H9 (cell line): ENCODE measurements at regions not wholly inside any gene's neighbourhood (a gene's known extent, or its start where the extent isn't known, plus 50 kb on each side); places are given as distances from the start of the nearest gene placed in this dataset.

ENCODE experiments used
- DNase-seq: peaks from one replicate; pipeline ENCODE4 v3.0.0-alpha.2; 2017
- H2AFZ ChIP-seq: one replicate; pipeline ENCODE4 v1.6.1; 2013; ENCODE audit warnings: mild to moderate bottlenecking, low read length, control low read depth, moderate library complexity
- H2AK5ac ChIP-seq: 2 replicates; pipeline ENCODE4 v1.6.1; 2013; ENCODE audit warnings: low read length, control low read depth, mixed read lengths; ENCODE audit not compliant: insufficient read length
- H2BK120ac ChIP-seq: one replicate; pipeline ENCODE4 v1.6.1; 2013; ENCODE audit warnings: low read depth, mild to moderate bottlenecking, low read length, control low read depth, inconsistent platforms; ENCODE audit not compliant: poor library complexity, severe bottlenecking
- H2BK12ac ChIP-seq: 2 replicates; pipeline ENCODE4 v1.6.1; 2013; ENCODE audit warnings: low read length, control low read depth, mixed read lengths, low read depth; ENCODE audit not compliant: insufficient read length
- H2BK15ac ChIP-seq: 2 replicates; pipeline ENCODE4 v1.6.1; 2013; ENCODE audit warnings: low read depth, low read length, control low read depth
- H2BK20ac ChIP-seq: one replicate; pipeline ENCODE4 v1.6.1; 2013; ENCODE audit warnings: low read depth, mild to moderate bottlenecking, low read length, control low read depth, inconsistent platforms; ENCODE audit not compliant: poor library complexity, severe bottlenecking
- H2BK5ac ChIP-seq: 2 replicates; pipeline ENCODE4 v1.6.1; 2013; ENCODE audit warnings: low read length, control low read depth, mixed read lengths; ENCODE audit not compliant: insufficient read length
- H3K14ac ChIP-seq: 2 replicates; pipeline ENCODE4 v1.6.1; 2013; ENCODE audit warnings: low read length, control low read depth; ENCODE audit not compliant: insufficient read depth
- H3K18ac ChIP-seq: 2 replicates; pipeline ENCODE4 v1.6.1; 2013; ENCODE audit warnings: low read depth, mild to moderate bottlenecking, mixed read lengths, low read length, control low read depth; ENCODE audit not compliant: insufficient read length
- H3K23ac ChIP-seq: 2 replicates; pipeline ENCODE4 v1.6.1; 2013; ENCODE audit warnings: low read length, control low read depth, mixed read lengths, low read depth; ENCODE audit not compliant: insufficient read length
- H3K23me2 ChIP-seq: 2 replicates; pipeline ENCODE4 v1.6.1; 2013; ENCODE audit warnings: low read depth, mild to moderate bottlenecking, mixed read lengths, low read length, control low read depth; ENCODE audit not compliant: insufficient read length, poor library complexity, severe bottlenecking
- H3K27ac ChIP-seq: 2 replicates; pipeline ENCODE4 v1.5.1; 2013; ENCODE audit warnings: low read length, control low read depth, mixed read lengths, low read depth; ENCODE audit not compliant: insufficient read length
- H3K27me3 ChIP-seq: 2 replicates; pipeline ENCODE4 v1.6.1; 2013; ENCODE audit warnings: low read length, control low read depth, inconsistent platforms; ENCODE audit not compliant: insufficient read depth
- H3K4ac ChIP-seq: 2 replicates; pipeline ENCODE4 v1.6.1; 2013; ENCODE audit warnings: low read depth, mild to moderate bottlenecking, control low read depth, inconsistent platforms, low read length, moderate library complexity
- H3K4me1 ChIP-seq: 2 replicates; pipeline ENCODE4 v1.6.1; 2013; ENCODE audit warnings: low read length, control low read depth, inconsistent platforms; ENCODE audit not compliant: insufficient read depth
- H3K4me2 ChIP-seq: 2 replicates; pipeline ENCODE4 v1.6.1; 2013; ENCODE audit warnings: low read length, control low read depth, mixed read lengths; ENCODE audit not compliant: insufficient read length, insufficient read depth
- H3K56ac ChIP-seq: 2 replicates; pipeline ENCODE4 v1.6.1; 2013; ENCODE audit warnings: low read depth, mild to moderate bottlenecking, mixed read lengths, low read length, control low read depth; ENCODE audit not compliant: insufficient read length
- H3K79me1 ChIP-seq: 2 replicates; pipeline ENCODE4 v1.6.1; 2013; ENCODE audit warnings: low read depth, mild to moderate bottlenecking, moderate library complexity, low read length, control low read depth, inconsistent platforms; ENCODE audit not compliant: insufficient read depth, poor library complexity, severe bottlenecking
- H3K79me2 ChIP-seq: 2 replicates; pipeline ENCODE4 v1.6.1; 2013; ENCODE audit warnings: low read length, control low read depth, inconsistent platforms; ENCODE audit not compliant: insufficient read depth
- H3K9ac ChIP-seq: 2 replicates; pipeline ENCODE4 v1.6.1; 2013; ENCODE audit warnings: low read length, control low read depth, mixed read lengths; ENCODE audit not compliant: insufficient read length; ENCODE audit errors: extremely low read depth
- H3K9me3 ChIP-seq: one replicate; pipeline ENCODE4 v1.6.1; 2013; ENCODE audit warnings: low read depth, low read length, inconsistent platforms; ENCODE audit not compliant: control insufficient read depth
- H3T11ph ChIP-seq: one replicate; pipeline ENCODE4 v1.6.1; 2013; ENCODE audit warnings: mild to moderate bottlenecking, low read length, control low read depth, inconsistent platforms
- H4K20me1 ChIP-seq: one replicate; pipeline ENCODE4 v1.6.1; 2013; ENCODE audit not compliant: control insufficient read depth, insufficient read length, insufficient read depth
- H4K5ac ChIP-seq: 2 replicates; pipeline ENCODE4 v1.6.1; 2013; ENCODE audit warnings: low read depth, mild to moderate bottlenecking, mixed read lengths, low read length, control low read depth; ENCODE audit not compliant: insufficient read length
- H4K8ac ChIP-seq: replicated peaks from 2 replicates; pipeline ENCODE4 v1.6.1; 2013; ENCODE audit warnings: low read length, control low read depth, mixed read lengths, low read depth; ENCODE audit not compliant: insufficient read length
- H4K91ac ChIP-seq: 2 replicates; pipeline ENCODE4 v1.6.1; 2013; ENCODE audit warnings: low read depth, mild to moderate bottlenecking, moderate library complexity, mixed read lengths, low read length, control low read depth; ENCODE audit not compliant: insufficient read length
- H3K27ac Mint-ChIP-seq, 3 experiments: 2 replicates in 2 of 3; 3 replicates in 1 of 3; pipeline ENCODE4 v1.8.0; 2020 to 2021; ENCODE audit warnings: mixed read lengths in 3 of 3, mild to moderate bottlenecking in 1 of 3, moderate library complexity in 1 of 3
- H3K27me3 Mint-ChIP-seq: 2 replicates; pipeline ENCODE4 v1.8.0; 2021; ENCODE audit warnings: low read depth, mild to moderate bottlenecking, moderate library complexity, mixed read lengths
- H3K36me3 Mint-ChIP-seq, 3 experiments: 2 replicates in 2 of 3; 3 replicates in 1 of 3; pipeline ENCODE4 v1.8.0; 2020 to 2021; ENCODE audit warnings: low read depth in 3 of 3, mixed read lengths in 3 of 3; ENCODE audit not compliant: insufficient read depth in 1 of 3
- H3K4me1 Mint-ChIP-seq, 2 experiments: 2 replicates each; pipeline ENCODE4 v1.8.0; 2020; ENCODE audit warnings: mixed read lengths in 2 of 2
- H3K4me3 Mint-ChIP-seq, 2 experiments: 2 replicates in 1 of 2; 3 replicates in 1 of 2; pipeline ENCODE4 v1.8.0; 2020 to 2021; ENCODE audit warnings: mild to moderate bottlenecking in 2 of 2, mixed read lengths in 2 of 2, moderate library complexity in 1 of 2
- H3K9me3 Mint-ChIP-seq, 2 experiments: 2 replicates in 1 of 2; 3 replicates in 1 of 2; pipeline ENCODE4 v1.8.0; 2020; ENCODE audit warnings: mild to moderate bottlenecking in 2 of 2, mixed read lengths in 2 of 2, moderate library complexity in 1 of 2
- WGBS: extraction: QIAGEN DNeasy Blood & Tissue Kit; methylation state at CpG from one replicate; pipeline ENCODE4 v1.1.7; 2013; ENCODE audit warnings: missing lambda C conversion rate, low lambda C conversion rate, mixed read lengths; ENCODE audit not compliant: insufficient read length; ENCODE audit errors: extremely low coverage; 5-methylcytosine and 5-hydroxymethylcytosine counted together
- TF ChIP-seq, protein P1 (sequence below): fragments of 200-600 bp; sonication (generic); conservative IDR thresholded peaks from 3 replicates; pipeline ENCODE4 v1.8.0; 2021; ENCODE audit warnings: antibody characterized with exemption, mild to moderate bottlenecking

DNA sequence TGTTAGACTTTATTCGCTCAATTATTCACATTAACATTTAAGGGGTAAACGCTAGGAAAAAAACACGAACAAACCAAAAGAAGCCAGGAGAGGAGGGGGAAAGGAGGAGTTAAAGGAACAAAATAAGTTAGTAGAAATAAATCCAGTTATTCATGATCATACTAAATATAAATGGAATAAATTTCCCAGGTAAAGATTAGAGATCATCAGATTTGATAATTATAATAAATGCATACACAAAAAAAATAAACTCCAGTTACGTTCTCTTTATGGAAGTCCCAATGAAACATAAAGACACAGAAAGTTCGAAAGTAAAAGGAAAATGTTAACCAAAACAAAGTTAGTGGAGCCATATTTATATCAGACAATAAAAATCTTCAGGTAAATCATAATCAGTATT is 568.7 kb upstream of the NOX3 start:
- H2BK5ac ChIP-seq: no peak overlapping the region
- H2BK20ac ChIP-seq: no peak overlapping the region
- TF ChIP-seq, protein P1, sequence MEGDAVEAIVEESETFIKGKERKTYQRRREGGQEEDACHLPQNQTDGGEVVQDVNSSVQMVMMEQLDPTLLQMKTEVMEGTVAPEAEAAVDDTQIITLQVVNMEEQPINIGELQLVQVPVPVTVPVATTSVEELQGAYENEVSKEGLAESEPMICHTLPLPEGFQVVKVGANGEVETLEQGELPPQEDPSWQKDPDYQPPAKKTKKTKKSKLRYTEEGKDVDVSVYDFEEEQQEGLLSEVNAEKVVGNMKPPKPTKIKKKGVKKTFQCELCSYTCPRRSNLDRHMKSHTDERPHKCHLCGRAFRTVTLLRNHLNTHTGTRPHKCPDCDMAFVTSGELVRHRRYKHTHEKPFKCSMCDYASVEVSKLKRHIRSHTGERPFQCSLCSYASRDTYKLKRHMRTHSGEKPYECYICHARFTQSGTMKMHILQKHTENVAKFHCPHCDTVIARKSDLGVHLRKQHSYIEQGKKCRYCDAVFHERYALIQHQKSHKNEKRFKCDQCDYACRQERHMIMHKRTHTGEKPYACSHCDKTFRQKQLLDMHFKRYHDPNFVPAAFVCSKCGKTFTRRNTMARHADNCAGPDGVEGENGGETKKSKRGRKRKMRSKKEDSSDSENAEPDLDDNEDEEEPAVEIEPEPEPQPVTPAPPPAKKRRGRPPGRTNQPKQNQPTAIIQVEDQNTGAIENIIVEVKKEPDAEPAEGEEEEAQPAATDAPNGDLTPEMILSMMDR: no peak
- H4K91ac ChIP-seq: no peak overlapping the region
- Mint-ChIP-seq H3K36me3 (peaks cover 3 to 21% (median 12%) of the 10 kb centered on the region in 3 experiments; a peak in 6 of 7 replicates), H3K9me3 (peaks cover 16 to 25% of the 10 kb centered on the region in 2 experiments), H3K4me1 (no peaks in the 10 kb centered on the region), H3K27ac (no peak overlapping the region), H3K27me3 (no peaks in the 10 kb centered on the region), H3K4me3 (no peak overlapping the region)
- H2BK12ac ChIP-seq: no peak overlapping the region
- H3K56ac ChIP-seq: no peak overlapping the region
- H3K79me1 ChIP-seq: no peaks in the 10 kb centered on the region
- H3K23ac ChIP-seq: no peak overlapping the region
- no peak overlapping the region for H4K5ac ChIP-seq
- no peak overlapping the region for H3K9ac ChIP-seq
- no peaks in the 10 kb centered on the region for H3K9me3 ChIP-seq
- H3K27ac ChIP-seq: no peak overlapping the region
- no peak overlapping the region for H2BK15ac ChIP-seq
- no peak overlapping the region for H3T11ph ChIP-seq
- H3K23me2 ChIP-seq: no peaks in the 10 kb centered on the region
- no peak overlapping the region for H4K8ac ChIP-seq
- H3K4me1 ChIP-seq: no peaks in the 10 kb centered on the region
- no peak overlapping the region for H2AFZ ChIP-seq
- H3K4me2 ChIP-seq: no peak overlapping the region
- no peak overlapping the region for H2AK5ac ChIP-seq
- DNase-seq: no peak
- no peaks in the 10 kb centered on the region for H3K27me3 ChIP-seq
- H3K79me2 ChIP-seq: no peaks in the 10 kb centered on the region
- H4K20me1 ChIP-seq: no peaks in the 10 kb centered on the region
- no peak overlapping the region for H2BK120ac ChIP-seq
- H3K18ac ChIP-seq: no peak overlapping the region
- H3K14ac ChIP-seq: no peak overlapping the region
- WGBS: no CpG with 5 or more reads among the region's 5 CpGs
- no peak overlapping the region for H3K4ac ChIP-seq
